Testis (tissue), 2 donors: ENCODE measurements at regions not wholly inside any gene's neighbourhood (a gene's known extent, or its start where the extent isn't known, plus 50 kb on each side); places are given as distances from the start of the nearest gene placed in this dataset.

Source experiments
- CTCF ChIP-seq, 3 experiments: fragments of 450-650 bp in 2 of 3; fragments of 200-600 bp in 1 of 3; sonication (generic) in 1 of 3; IDR thresholded peaks; one replicate each; pipeline ENCODE4 v1.5.1; 2016 to 2019; ENCODE audit warnings: antibody characterized with exemption in 3 of 3, mild to moderate bottlenecking in 2 of 3, moderate library complexity in 1 of 3
- POLR2A ChIP-seq: fragments of 450-650 bp; IDR thresholded peaks from one replicate; pipeline ENCODE4 v1.6.1; 2017; ENCODE audit warnings: antibody characterized with exemption, mild to moderate bottlenecking, moderate library complexity

- TF ChIP-seq CTCF (IDR thresholded peaks at IDR 0.05) (no peak), POLR2A (no peak)
Observed at GRCh38 chr3:130816561-130817445, 70.2 kb upstream of the PIK3R4 start.
